ENCODE measurements at regions not wholly inside any gene's neighbourhood (a gene's known extent, or its start where the extent isn't known, plus 50 kb on each side); places are given as distances from the start of the nearest gene placed in this dataset.

DNA sequence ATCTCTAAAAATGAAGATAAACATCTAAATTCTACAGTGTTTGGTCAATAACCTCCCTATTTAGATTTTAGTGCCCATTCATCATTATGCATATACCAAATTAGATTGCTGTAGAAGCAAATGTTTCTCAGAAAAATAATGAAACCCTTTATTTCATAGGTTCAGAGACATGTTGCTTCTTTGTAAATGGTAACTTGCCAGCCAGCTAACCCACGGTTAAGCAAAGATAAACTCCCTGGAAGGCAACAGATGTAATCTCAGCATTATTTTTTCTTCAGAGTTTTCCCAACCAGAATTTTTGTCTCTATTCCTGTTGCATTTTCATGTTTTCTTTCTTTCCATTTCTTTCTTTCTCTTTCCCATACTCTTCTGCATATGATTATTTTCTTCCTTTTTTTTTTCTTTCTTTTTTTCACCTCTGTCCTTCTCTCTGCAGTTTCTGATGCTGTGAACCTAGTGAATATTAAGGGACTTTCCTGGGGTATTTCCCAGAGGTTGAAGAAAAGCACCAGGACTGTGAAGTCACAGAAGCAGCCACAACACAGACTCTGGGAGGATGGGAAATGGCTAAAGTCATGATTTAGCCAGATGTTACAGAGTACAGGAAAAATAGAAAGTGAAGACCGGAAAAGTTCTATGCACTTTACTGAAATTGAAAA lies 50.0 kb upstream of the DSG1 start:
- DNase-seq (no peak), ATAC-seq (replicated peaks) (peak; percentile 36 to 67)
- H3K36me3 Mint-ChIP-seq: no peaks in the 10 kb centered on the region
- no peaks in the 10 kb centered on the region for H3K4me1 Mint-ChIP-seq
- no peak overlapping the region for H3K4me3 Mint-ChIP-seq
- H3K27ac Mint-ChIP-seq: no peak overlapping the region
- no peaks in the 10 kb centered on the region for H3K27me3 Mint-ChIP-seq
- H3K9me3 Mint-ChIP-seq: no peaks in the 10 kb centered on the region
